ENCODE measurements at regions not wholly inside any gene's neighbourhood (a gene's known extent, or its start where the extent isn't known, plus 50 kb on each side); places are given as distances from the start of the nearest gene placed in this dataset.

DNA sequence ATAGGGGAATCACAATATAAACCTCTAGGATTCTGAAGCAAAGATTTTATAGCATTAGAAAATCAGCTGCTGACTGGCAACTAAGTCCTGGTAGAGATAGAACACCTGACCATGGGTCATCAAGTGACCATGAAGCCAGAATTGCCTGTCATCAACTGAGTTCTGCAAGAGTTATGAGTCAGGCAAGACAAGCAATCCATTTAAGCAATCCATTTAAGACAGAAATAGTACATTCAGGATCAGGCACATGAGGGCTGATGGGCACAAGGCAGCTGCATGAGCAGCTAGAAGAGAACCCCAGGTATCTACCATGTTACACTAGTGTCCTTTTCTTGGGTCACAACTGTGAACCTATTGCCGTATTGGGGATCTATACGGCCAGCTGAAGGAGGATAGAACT is 98.9 kb downstream of the SPRY1 start:
- Mint-ChIP-seq H3K9me3 (ENCODE audit: unreplicated experiment) (no peaks in the 10 kb centered on the region), H3K4me1 (ENCODE audit: low read depth, unreplicated experiment) (no peaks in the 10 kb centered on the region), H3K27me3 (ENCODE audit: unreplicated experiment) (no peaks in the 10 kb centered on the region), H3K27ac (ENCODE audit: unreplicated experiment) (no peak overlapping the region), H3K36me3 (ENCODE audit: unreplicated experiment) (no peaks in the 10 kb centered on the region), H3K4me3 (ENCODE audit: unreplicated experiment) (no peak overlapping the region)
- no peak for DNase-seq
- TF ChIP-seq, protein P1, sequence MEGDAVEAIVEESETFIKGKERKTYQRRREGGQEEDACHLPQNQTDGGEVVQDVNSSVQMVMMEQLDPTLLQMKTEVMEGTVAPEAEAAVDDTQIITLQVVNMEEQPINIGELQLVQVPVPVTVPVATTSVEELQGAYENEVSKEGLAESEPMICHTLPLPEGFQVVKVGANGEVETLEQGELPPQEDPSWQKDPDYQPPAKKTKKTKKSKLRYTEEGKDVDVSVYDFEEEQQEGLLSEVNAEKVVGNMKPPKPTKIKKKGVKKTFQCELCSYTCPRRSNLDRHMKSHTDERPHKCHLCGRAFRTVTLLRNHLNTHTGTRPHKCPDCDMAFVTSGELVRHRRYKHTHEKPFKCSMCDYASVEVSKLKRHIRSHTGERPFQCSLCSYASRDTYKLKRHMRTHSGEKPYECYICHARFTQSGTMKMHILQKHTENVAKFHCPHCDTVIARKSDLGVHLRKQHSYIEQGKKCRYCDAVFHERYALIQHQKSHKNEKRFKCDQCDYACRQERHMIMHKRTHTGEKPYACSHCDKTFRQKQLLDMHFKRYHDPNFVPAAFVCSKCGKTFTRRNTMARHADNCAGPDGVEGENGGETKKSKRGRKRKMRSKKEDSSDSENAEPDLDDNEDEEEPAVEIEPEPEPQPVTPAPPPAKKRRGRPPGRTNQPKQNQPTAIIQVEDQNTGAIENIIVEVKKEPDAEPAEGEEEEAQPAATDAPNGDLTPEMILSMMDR (IDR thresholded peaks at IDR 0.05; ENCODE audit: partially characterized antibody, unreplicated experiment): no peak

- Mint-ChIP-seq H3K27ac (ENCODE audit: unreplicated experiment) (no peak overlapping the region), H3K27me3 (ENCODE audit: unreplicated experiment) (no peaks in the 10 kb centered on the region), H3K36me3 (ENCODE audit: unreplicated experiment) (no peaks in the 10 kb centered on the region), H3K4me1 (ENCODE audit: low read depth, unreplicated experiment) (no peaks in the 10 kb centered on the region), H3K9me3 (ENCODE audit: unreplicated experiment) (no peaks in the 10 kb centered on the region), H3K4me3 (ENCODE audit: unreplicated experiment) (no peak overlapping the region)
- no peak for DNase-seq
- TF ChIP-seq, protein P1 (IDR thresholded peaks at IDR 0.05; ENCODE audit: partially characterized antibody, unreplicated experiment): no peak
Measured at GRCh38 chr4:123496421-123496820, 99.8 kb downstream of the SPRY1 start.

DNA sequence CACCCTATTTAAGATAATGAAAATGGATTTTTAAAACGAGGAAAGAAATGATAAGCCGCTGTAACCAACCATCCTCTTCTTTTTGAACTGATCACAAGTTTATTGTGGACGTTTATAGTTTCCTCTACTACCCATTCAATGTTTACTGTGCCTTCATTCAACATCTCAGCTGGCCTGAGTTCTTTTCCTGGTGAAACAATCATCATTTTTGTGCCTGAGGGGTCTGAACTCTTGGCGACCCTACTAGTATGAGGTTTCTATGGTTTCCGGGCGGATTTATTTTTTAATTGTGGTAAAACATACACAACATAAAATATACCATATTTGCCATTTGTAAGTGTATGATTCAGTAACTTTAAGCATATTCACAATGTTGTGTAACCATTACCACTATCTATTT is 100.7 kb downstream of the SPRY1 start:
- TF ChIP-seq, protein P1 (IDR thresholded peaks at IDR 0.05; ENCODE audit: partially characterized antibody, unreplicated experiment): no peak
- Mint-ChIP-seq H3K9me3 (ENCODE audit: unreplicated experiment) (no peaks in the 10 kb centered on the region), H3K36me3 (ENCODE audit: unreplicated experiment) (no peaks in the 10 kb centered on the region), H3K27ac (ENCODE audit: unreplicated experiment) (no peak overlapping the region), H3K27me3 (ENCODE audit: unreplicated experiment) (no peaks in the 10 kb centered on the region), H3K4me3 (ENCODE audit: unreplicated experiment) (no peak overlapping the region), H3K4me1 (ENCODE audit: low read depth, unreplicated experiment) (no peaks in the 10 kb centered on the region)
- DNase-seq: no peak

DNA sequence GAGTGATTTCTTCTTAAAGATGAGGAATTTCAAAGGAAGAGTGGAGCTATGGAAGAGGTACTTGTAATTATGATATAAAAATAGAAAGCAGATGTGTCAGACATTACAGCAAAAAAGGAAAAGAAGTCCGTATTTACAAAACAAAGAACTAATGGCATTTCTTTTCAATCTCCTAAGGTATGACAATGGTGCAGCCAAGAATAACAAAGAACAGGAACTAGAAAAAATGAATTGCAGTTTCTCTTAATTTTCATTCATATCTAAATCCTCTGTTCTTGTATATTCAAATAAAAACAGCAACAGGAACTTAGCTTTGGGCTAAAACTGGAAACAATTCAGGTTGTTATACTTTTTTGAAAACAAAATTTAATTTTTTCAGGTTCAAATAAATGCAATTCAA is 105.1 kb downstream of the SPRY1 start:
- peaks cover 2% of the 10 kb centered on the region for H3K27me3 Mint-ChIP-seq (ENCODE audit: unreplicated experiment)
- peaks cover 11% of the 10 kb centered on the region for H3K4me1 Mint-ChIP-seq (ENCODE audit: low read depth, unreplicated experiment)
- no peak for DNase-seq
- peaks cover 9% of the 10 kb centered on the region for H3K9me3 Mint-ChIP-seq (ENCODE audit: unreplicated experiment)
- no peak overlapping the region for H3K27ac Mint-ChIP-seq (ENCODE audit: unreplicated experiment)
- no peak overlapping the region for H3K4me3 Mint-ChIP-seq (ENCODE audit: unreplicated experiment)
- no peaks in the 10 kb centered on the region for H3K36me3 Mint-ChIP-seq (ENCODE audit: unreplicated experiment)
- TF ChIP-seq, protein P1 (IDR thresholded peaks at IDR 0.05; ENCODE audit: partially characterized antibody, unreplicated experiment): no peak

- peaks cover 14% of the 10 kb centered on the region for H3K4me1 Mint-ChIP-seq (ENCODE audit: low read depth, unreplicated experiment)
- peaks cover 2% of the 10 kb centered on the region for H3K27me3 Mint-ChIP-seq (ENCODE audit: unreplicated experiment)
- H3K9me3 Mint-ChIP-seq (ENCODE audit: unreplicated experiment): peaks cover 12% of the 10 kb centered on the region
- no peak overlapping the region for H3K27ac Mint-ChIP-seq (ENCODE audit: unreplicated experiment)
- TF ChIP-seq, protein P1 (IDR thresholded peaks at IDR 0.05; ENCODE audit: partially characterized antibody, unreplicated experiment): no peak
- H3K4me3 Mint-ChIP-seq (ENCODE audit: unreplicated experiment): no peak overlapping the region
- H3K36me3 Mint-ChIP-seq (ENCODE audit: unreplicated experiment): no peaks in the 10 kb centered on the region
- DNase-seq: no peak
Measured at GRCh38 chr4:123503698-123504363, 107.2 kb downstream of the SPRY1 start.

Data from glutamatergic neuron (in vitro differentiated cells).